ENCODE measurements at regions not wholly inside any gene's neighbourhood (a gene's known extent, or its start where the extent isn't known, plus 50 kb on each side); places are given as distances from the start of the nearest gene placed in this dataset.

DNA sequence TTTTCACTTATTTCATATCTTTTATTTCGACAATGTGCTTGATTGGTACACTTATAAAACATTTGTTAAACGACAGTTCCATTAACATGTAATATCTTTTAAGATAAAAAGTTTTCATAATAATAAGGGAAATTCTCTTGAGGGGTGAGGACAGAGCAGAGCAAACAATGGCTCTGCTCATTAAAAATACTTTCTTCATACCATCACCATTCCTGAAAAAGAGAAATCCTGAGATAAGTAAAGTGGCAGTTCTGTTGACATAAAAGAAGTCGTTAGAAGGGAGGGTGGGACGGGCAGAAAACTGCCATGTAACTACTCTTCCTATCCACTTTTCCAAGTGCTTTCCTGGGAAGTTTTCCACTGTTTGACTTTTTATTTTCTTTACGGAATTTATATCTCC is 193.6 kb upstream of the CEP162 start (continued):
- TF ChIP-seq, protein P1, sequence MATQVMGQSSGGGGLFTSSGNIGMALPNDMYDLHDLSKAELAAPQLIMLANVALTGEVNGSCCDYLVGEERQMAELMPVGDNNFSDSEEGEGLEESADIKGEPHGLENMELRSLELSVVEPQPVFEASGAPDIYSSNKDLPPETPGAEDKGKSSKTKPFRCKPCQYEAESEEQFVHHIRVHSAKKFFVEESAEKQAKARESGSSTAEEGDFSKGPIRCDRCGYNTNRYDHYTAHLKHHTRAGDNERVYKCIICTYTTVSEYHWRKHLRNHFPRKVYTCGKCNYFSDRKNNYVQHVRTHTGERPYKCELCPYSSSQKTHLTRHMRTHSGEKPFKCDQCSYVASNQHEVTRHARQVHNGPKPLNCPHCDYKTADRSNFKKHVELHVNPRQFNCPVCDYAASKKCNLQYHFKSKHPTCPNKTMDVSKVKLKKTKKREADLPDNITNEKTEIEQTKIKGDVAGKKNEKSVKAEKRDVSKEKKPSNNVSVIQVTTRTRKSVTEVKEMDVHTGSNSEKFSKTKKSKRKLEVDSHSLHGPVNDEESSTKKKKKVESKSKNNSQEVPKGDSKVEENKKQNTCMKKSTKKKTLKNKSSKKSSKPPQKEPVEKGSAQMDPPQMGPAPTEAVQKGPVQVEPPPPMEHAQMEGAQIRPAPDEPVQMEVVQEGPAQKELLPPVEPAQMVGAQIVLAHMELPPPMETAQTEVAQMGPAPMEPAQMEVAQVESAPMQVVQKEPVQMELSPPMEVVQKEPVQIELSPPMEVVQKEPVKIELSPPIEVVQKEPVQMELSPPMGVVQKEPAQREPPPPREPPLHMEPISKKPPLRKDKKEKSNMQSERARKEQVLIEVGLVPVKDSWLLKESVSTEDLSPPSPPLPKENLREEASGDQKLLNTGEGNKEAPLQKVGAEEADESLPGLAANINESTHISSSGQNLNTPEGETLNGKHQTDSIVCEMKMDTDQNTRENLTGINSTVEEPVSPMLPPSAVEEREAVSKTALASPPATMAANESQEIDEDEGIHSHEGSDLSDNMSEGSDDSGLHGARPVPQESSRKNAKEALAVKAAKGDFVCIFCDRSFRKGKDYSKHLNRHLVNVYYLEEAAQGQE (IDR thresholded peaks at IDR 0.05; ENCODE audit: unreplicated experiment): no peak

DNA sequence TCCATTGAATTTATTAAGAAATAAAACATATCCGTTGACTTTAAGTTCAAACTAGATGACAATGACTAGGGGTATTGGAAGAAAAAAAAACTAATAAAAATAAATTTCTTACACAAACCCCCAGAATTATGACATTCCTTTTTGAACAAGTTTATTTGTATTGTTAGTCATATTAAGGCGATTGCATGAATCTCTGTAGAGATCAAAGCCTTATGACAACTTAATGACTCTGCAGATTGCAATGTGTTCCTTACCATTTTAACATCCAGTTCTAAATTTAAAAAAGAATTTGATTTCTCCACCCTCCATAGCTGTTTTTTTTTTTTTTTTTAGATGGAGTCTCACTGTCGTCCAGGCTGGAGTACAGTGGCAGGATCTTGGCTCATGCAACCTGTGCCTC is 189.8 kb upstream of the CEP162 start:
- ATAC-seq (no peak), DNase-seq (ENCODE audit: low spot score) (no peak)
- H3K9me3 Mint-ChIP-seq: no peaks in the 10 kb centered on the region
- no peak overlapping the region for H3K4me3 ChIP-seq
- H3K4me3 Mint-ChIP-seq: no peak overlapping the region
- H2AFZ ChIP-seq: no peak overlapping the region
- no peaks in the 10 kb centered on the region for H3F3A ChIP-seq (replicated peaks; ENCODE audit: low read depth)
- no peak overlapping the region for H3K27ac ChIP-seq (ENCODE audit: low read depth)
- no peaks in the 10 kb centered on the region for H3K27me3 ChIP-seq (ENCODE audit: insufficient read depth)
- no peaks in the 10 kb centered on the region for H3K36me3 ChIP-seq (ENCODE audit: insufficient read depth)
- no peaks in the 10 kb centered on the region for H3K27me3 Mint-ChIP-seq (ENCODE audit: insufficient read depth, low read depth, poor library complexity)
- peaks cover 6% of the 10 kb centered on the region; the same call in 2 of the 3 replicates for H3K4me1 Mint-ChIP-seq
- no peaks in the 10 kb centered on the region for H3K9me2 ChIP-seq (ENCODE audit: insufficient read depth)
- no peaks in the 10 kb centered on the region for H3K4me1 ChIP-seq (ENCODE audit: insufficient read depth)
- H4K20me1 ChIP-seq (replicated peaks; ENCODE audit: insufficient read depth): no peaks in the 10 kb centered on the region
- no peak overlapping the region for H3K4me2 ChIP-seq
- no peaks in the 10 kb centered on the region for H3K79me2 ChIP-seq (replicated peaks; ENCODE audit: insufficient read depth)
- no peaks in the 10 kb centered on the region for H3K36me3 Mint-ChIP-seq (ENCODE audit: low read depth)
- no peak overlapping the region for H3K27ac Mint-ChIP-seq
- TF ChIP-seq ZNF331 (CRISPR knock-in tag; IDR thresholded peaks at IDR 0.05; ENCODE audit: low read depth) (no peak), JUNB (IDR thresholded peaks at IDR 0.05; ENCODE audit: unreplicated experiment) (no peak), STAT1 (IDR thresholded peaks at IDR 0.05; ENCODE audit: unreplicated experiment) (no peak), EZH2phosphoT487 (IDR thresholded peaks at IDR 0.05; ENCODE audit: unreplicated experiment) (no peak), POLR2AphosphoS5 (IDR thresholded peaks at IDR 0.05; ENCODE audit: low read depth) (no peak), NANOG (IDR thresholded peaks at IDR 0.05; ENCODE audit: borderline replicate concordance) (no peak), ZNF114 (CRISPR knock-in tag; IDR thresholded peaks at IDR 0.05) (no peak)
- TF ChIP-seq, protein P2, sequence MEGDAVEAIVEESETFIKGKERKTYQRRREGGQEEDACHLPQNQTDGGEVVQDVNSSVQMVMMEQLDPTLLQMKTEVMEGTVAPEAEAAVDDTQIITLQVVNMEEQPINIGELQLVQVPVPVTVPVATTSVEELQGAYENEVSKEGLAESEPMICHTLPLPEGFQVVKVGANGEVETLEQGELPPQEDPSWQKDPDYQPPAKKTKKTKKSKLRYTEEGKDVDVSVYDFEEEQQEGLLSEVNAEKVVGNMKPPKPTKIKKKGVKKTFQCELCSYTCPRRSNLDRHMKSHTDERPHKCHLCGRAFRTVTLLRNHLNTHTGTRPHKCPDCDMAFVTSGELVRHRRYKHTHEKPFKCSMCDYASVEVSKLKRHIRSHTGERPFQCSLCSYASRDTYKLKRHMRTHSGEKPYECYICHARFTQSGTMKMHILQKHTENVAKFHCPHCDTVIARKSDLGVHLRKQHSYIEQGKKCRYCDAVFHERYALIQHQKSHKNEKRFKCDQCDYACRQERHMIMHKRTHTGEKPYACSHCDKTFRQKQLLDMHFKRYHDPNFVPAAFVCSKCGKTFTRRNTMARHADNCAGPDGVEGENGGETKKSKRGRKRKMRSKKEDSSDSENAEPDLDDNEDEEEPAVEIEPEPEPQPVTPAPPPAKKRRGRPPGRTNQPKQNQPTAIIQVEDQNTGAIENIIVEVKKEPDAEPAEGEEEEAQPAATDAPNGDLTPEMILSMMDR (conservative IDR thresholded peaks at IDR 0.05; ENCODE audit: low read depth in 2 of 2): no peak
- TF ChIP-seq, protein P1 (IDR thresholded peaks at IDR 0.05; ENCODE audit: unreplicated experiment): no peak
- TF ChIP-seq, protein P3, sequence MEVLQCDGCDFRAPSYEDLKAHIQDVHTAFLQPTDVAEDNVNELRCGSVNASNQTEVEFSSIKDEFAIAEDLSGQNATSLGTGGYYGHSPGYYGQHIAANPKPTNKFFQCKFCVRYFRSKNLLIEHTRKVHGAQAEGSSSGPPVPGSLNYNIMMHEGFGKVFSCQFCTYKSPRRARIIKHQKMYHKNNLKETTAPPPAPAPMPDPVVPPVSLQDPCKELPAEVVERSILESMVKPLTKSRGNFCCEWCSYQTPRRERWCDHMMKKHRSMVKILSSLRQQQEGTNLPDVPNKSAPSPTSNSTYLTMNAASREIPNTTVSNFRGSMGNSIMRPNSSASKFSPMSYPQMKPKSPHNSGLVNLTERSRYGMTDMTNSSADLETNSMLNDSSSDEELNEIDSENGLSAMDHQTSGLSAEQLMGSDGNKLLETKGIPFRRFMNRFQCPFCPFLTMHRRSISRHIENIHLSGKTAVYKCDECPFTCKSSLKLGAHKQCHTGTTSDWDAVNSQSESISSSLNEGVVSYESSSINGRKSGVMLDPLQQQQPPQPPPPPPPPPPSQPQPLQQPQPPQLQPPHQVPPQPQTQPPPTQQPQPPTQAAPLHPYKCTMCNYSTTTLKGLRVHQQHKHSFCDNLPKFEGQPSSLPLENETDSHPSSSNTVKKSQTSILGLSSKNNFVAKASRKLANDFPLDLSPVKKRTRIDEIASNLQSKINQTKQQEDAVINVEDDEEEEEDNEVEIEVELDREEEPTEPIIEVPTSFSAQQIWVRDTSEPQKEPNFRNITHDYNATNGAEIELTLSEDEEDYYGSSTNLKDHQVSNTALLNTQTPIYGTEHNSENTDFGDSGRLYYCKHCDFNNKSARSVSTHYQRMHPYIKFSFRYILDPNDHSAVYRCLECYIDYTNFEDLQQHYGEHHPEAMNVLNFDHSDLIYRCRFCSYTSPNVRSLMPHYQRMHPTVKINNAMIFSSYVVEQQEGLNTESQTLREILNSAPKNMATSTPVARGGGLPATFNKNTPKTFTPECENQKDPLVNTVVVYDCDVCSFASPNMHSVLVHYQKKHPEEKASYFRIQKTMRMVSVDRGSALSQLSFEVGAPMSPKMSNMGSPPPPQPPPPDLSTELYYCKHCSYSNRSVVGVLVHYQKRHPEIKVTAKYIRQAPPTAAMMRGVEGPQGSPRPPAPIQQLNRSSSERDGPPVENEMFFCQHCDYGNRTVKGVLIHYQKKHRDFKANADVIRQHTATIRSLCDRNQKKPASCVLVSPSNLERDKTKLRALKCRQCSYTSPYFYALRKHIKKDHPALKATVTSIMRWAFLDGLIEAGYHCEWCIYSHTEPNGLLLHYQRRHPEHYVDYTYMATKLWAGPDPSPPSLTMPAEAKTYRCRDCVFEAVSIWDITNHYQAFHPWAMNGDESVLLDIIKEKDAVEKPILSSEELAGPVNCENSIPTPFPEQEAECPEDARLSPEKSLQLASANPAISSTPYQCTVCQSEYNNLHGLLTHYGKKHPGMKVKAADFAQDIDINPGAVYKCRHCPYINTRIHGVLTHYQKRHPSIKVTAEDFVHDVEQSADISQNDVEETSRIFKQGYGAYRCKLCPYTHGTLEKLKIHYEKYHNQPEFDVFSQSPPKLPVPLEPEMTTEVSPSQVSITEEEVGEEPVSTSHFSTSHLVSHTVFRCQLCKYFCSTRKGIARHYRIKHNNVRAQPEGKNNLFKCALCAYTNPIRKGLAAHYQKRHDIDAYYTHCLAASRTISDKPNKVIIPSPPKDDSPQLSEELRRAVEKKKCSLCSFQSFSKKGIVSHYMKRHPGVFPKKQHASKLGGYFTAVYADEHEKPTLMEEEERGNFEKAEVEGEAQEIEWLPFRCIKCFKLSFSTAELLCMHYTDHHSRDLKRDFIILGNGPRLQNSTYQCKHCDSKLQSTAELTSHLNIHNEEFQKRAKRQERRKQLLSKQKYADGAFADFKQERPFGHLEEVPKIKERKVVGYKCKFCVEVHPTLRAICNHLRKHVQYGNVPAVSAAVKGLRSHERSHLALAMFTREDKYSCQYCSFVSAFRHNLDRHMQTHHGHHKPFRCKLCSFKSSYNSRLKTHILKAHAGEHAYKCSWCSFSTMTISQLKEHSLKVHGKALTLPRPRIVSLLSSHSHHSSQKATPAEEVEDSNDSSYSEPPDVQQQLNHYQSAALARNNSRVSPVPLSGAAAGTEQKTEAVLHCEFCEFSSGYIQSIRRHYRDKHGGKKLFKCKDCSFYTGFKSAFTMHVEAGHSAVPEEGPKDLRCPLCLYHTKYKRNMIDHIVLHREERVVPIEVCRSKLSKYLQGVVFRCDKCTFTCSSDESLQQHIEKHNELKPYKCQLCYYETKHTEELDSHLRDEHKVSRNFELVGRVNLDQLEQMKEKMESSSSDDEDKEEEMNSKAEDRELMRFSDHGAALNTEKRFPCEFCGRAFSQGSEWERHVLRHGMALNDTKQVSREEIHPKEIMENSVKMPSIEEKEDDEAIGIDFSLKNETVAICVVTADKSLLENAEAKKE (CRISPR knock-in tag; IDR thresholded peaks at IDR 0.05): no peak
